ENCODE measurements at regions not wholly inside any gene's neighbourhood (a gene's known extent, or its start where the extent isn't known, plus 50 kb on each side); places are given as distances from the start of the nearest gene placed in this dataset.

DNA sequence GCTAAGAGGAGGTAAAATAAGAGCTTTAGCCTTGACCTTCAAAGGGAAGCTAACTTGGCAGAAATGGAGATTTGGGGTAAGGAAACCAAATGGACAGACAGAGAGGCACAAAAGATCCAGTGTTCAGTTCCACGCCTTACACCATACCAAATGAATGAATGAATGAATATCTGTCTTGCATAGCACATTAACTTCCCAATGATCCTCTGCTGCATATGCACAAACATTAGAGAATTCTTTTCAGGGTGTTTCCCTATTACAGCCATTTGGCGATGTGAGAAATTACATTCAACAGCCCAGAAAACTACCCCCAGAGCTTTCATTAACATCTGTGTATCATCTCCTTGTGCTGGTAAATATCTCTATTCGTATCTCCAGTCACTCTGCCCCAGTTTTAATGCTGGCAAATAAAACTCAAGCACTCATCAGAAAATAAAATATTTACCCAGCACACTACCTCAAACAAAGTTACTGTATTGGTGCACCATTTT is 1056.2 kb downstream of the SORCS3 start:
- TF ChIP-seq POLR2A (IDR thresholded peaks at IDR 0.05; ENCODE audit: low read depth, low read length), result no peak
- TF ChIP-seq TAF1 (IDR thresholded peaks at IDR 0.05; ENCODE audit: borderline replicate concordance, low read depth, low read length), result no peak

Measured in GM12892 (cell line).